ENCODE measurements at regions not wholly inside any gene's neighbourhood (a gene's known extent, or its start where the extent isn't known, plus 50 kb on each side); places are given as distances from the start of the nearest gene placed in this dataset.

- no peak for DNase-seq (ENCODE audit: low read depth in 2 of 2)
Measured at GRCh38 chr18:10312326-10313015, 142.0 kb upstream of the APCDD1 start.

- no peak for DNase-seq (ENCODE audit: low read depth in 2 of 2)
Measured at GRCh38 chr18:10313016-10313342, 141.5 kb upstream of the APCDD1 start.

- no peak for DNase-seq (ENCODE audit: low read depth in 2 of 2)
Measured at GRCh38 chr18:10314066-10314465, 140.4 kb upstream of the APCDD1 start.

- no peak for DNase-seq (ENCODE audit: low read depth in 2 of 2)
Measured at GRCh38 chr18:10315522-10315921, 138.9 kb upstream of the APCDD1 start.

- no peak for DNase-seq (ENCODE audit: low read depth in 2 of 2)
Measured at GRCh38 chr18:10316778-10317177, 137.7 kb upstream of the APCDD1 start.

- DNase-seq (ENCODE audit: low read depth in 2 of 2), result no peak
Measured at GRCh38 chr18:10317864-10318690, 136.4 kb upstream of the APCDD1 start.

- DNase-seq (ENCODE audit: low read depth in 2 of 2), result no peak
Measured at GRCh38 chr18:10318691-10318970, 135.8 kb upstream of the APCDD1 start.

GRCh38 chr18:10319026-10319425 is 135.4 kb upstream of the APCDD1 start:
- DNase-seq (ENCODE audit: low read depth in 2 of 2), result no peak

- no peak for DNase-seq (ENCODE audit: low read depth in 2 of 2)
Measured at GRCh38 chr18:10319914-10320600, 134.4 kb upstream of the APCDD1 start.

GRCh38 chr18:10320791-10321190 is 133.6 kb upstream of the APCDD1 start:
- DNase-seq (ENCODE audit: low read depth in 2 of 2), result no peak

GRCh38 chr18:10321576-10321975 is 132.9 kb upstream of the APCDD1 start:
- no peak for DNase-seq (ENCODE audit: low read depth in 2 of 2)

GRCh38 chr18:10322004-10322403 is 132.4 kb upstream of the APCDD1 start:
- DNase-seq (ENCODE audit: low read depth in 2 of 2), result no peak

- no peak for DNase-seq (ENCODE audit: low read depth in 2 of 2)
Measured at GRCh38 chr18:10322435-10322834, 132.0 kb upstream of the APCDD1 start.

GRCh38 chr18:10329101-10329500 is 125.3 kb upstream of the APCDD1 start:
- DNase-seq (ENCODE audit: low read depth in 2 of 2), result no peak

- no peak for DNase-seq (ENCODE audit: low read depth in 2 of 2)
Measured at GRCh38 chr18:10330428-10330827, 124.0 kb upstream of the APCDD1 start.

- no peak for DNase-seq (ENCODE audit: low read depth in 2 of 2)
Measured at GRCh38 chr18:10332452-10332851, 122.0 kb upstream of the APCDD1 start.

GRCh38 chr18:10336749-10337350 is 117.6 kb upstream of the APCDD1 start:
- no peak for DNase-seq (ENCODE audit: low read depth in 2 of 2)

- no peak for DNase-seq (ENCODE audit: low read depth in 2 of 2)
Measured at GRCh38 chr18:10340821-10341220, 113.6 kb upstream of the APCDD1 start.

GRCh38 chr18:10343778-10344177 is 110.7 kb upstream of the APCDD1 start:
- DNase-seq (ENCODE audit: low read depth in 2 of 2), result no peak

GRCh38 chr18:10346749-10347415 is 107.6 kb upstream of the APCDD1 start:
- no peak for DNase-seq (ENCODE audit: low read depth in 2 of 2)

- DNase-seq (ENCODE audit: low read depth in 2 of 2), result no peak
Measured at GRCh38 chr18:10349561-10349960, 104.9 kb upstream of the APCDD1 start.

- DNase-seq (ENCODE audit: low read depth in 2 of 2), result no peak
Measured at GRCh38 chr18:10350661-10351060, 103.8 kb upstream of the APCDD1 start.

Measured in stimulated activated CD8-positive, alpha-beta memory T cell treated with anti-CD3 and anti-CD28 coated beads, Interleukin-2, amount 100 ng/mL, for 1 hour (primary cell).